Ishikawa (cell line): ENCODE measurements at regions not wholly inside any gene's neighbourhood (a gene's known extent, or its start where the extent isn't known, plus 50 kb on each side); places are given as distances from the start of the nearest gene placed in this dataset.

Experiments
- CEBPB ChIP-seq: IDR thresholded peaks from 2 replicates; pipeline ENCODE4 v1.6.1; 2012
- CREB1 ChIP-seq: IDR thresholded peaks from 2 replicates; pipeline ENCODE4 v1.6.1; 2012; ENCODE audit warnings: low read depth
- EGR1 ChIP-seq: IDR thresholded peaks from 2 replicates; pipeline ENCODE4 v1.6.1; 2012
- EP300 ChIP-seq: IDR thresholded peaks from 2 replicates; pipeline ENCODE4 v1.6.1; 2012; ENCODE audit warnings: borderline replicate concordance
- FOXM1 ChIP-seq: IDR thresholded peaks from 2 replicates; pipeline ENCODE4 v1.6.1; 2012; ENCODE audit warnings: low read depth, borderline replicate concordance
- NFIC ChIP-seq: IDR thresholded peaks from 2 replicates; pipeline ENCODE4 v1.6.1; 2012
- RAD21 ChIP-seq: IDR thresholded peaks from 2 replicates; pipeline ENCODE4 v1.6.1; 2012; ENCODE audit warnings: low read depth
- TAF1 ChIP-seq: IDR thresholded peaks from 2 replicates; pipeline ENCODE4 v1.6.1; 2012; ENCODE audit warnings: low read depth, mild to moderate bottlenecking
- TCF12 ChIP-seq: IDR thresholded peaks from 2 replicates; pipeline ENCODE4 v1.6.1; 2012; ENCODE audit warnings: low read depth
- TEAD4 ChIP-seq: IDR thresholded peaks from 2 replicates; pipeline ENCODE4 v1.6.1; 2012
- YY1 ChIP-seq: IDR thresholded peaks from 2 replicates; pipeline ENCODE4 v1.6.1; 2012; ENCODE audit warnings: low read depth
- ZBTB7A ChIP-seq: IDR thresholded peaks from 2 replicates; pipeline ENCODE4 v1.6.1; 2012; ENCODE audit warnings: low read depth
- TF ChIP-seq, protein P1 (sequence below): IDR thresholded peaks from 2 replicates; pipeline ENCODE4 v1.6.1; 2012
- TF ChIP-seq, protein P2 (sequence below): IDR thresholded peaks from 2 replicates; pipeline ENCODE4 v1.6.1; 2012; ENCODE audit warnings: low read depth, mild to moderate bottlenecking
- TF ChIP-seq, protein P3 (sequence below): IDR thresholded peaks from 2 replicates; pipeline ENCODE4 v1.6.1; 2012

DNA sequence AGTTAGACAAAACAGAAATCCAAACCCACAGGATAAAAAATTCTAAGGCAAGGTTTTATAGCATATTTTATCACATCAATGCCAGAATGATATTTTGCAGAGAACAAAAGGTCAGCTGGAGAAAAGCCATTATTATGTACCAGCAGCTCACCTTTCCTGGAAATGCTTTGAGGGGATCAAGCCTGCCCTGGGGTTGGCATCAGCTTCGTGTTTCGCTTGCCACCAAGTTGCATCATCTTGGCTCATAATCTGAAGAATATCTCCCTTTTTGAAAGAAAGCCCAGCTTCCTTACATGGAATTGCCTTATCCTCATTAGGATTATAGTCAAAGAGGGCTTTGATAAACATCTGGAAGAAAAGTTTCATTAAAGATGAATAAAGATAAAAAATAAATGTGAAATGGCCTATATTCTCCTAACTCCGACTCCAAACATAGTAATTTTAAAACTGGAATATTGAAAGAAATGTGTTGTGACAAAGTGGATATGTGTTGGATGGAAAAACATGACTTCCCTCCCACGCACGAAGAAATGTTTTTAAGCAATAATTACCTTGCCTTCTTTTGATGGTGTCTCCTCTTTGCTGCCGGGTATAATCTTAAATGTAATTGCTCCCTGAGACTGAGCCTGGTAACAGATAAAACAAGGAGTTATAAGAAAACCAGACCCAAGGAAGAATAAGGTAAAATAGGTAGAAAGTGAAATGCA is 121.3 kb upstream of the ODAD2 start:
- TF ChIP-seq TEAD4 (no peak), NFIC (0 out of 2 replicates have a peak, but pooled peaks have one; percentile 7), CEBPB (peak; percentile 80)

DNA sequence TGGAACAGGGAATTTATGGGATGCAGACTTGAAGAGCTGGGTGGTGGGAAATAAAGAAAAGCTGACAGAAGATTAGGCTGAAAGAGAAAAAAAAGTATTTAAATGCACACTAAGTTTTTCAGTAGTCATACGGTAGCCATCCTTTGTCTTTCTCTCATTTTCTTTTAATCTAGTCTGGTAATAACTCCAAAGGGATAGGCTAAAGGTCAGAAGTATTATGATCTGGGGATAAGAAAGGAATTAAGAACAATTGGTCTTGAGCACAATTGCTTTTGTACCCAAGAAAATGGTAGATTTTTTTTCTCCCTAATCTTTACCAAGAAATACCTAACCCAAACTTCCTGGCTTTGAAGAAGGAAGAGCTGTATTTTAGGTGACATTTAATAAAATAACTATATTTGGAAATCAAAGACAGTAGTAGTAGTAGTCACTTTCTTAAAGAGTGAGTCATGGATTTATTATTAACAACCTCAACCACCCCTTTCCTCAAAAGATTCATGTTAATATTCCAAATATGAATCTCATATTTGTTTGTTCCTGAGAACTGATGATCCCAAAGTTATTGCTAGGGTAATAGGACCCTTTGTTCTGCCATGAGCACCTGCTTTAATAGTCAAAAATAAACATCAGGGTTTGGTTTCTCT is 120.2 kb upstream of the ODAD2 start:
- TF ChIP-seq TEAD4, result no peak
- TF ChIP-seq EP300, result no peak
- no peak for TF ChIP-seq ZBTB7A
- no peak for TF ChIP-seq FOXM1
- TF ChIP-seq RAD21, result no peak
- TF ChIP-seq, protein P1, sequence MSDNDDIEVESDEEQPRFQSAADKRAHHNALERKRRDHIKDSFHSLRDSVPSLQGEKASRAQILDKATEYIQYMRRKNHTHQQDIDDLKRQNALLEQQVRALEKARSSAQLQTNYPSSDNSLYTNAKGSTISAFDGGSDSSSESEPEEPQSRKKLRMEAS, result no peak
- TF ChIP-seq EGR1, result no peak
- no peak for TF ChIP-seq YY1
- TF ChIP-seq NFIC, result no peak
- TF ChIP-seq TAF1, result no peak
- no peak for TF ChIP-seq TCF12
- TF ChIP-seq, protein P2, sequence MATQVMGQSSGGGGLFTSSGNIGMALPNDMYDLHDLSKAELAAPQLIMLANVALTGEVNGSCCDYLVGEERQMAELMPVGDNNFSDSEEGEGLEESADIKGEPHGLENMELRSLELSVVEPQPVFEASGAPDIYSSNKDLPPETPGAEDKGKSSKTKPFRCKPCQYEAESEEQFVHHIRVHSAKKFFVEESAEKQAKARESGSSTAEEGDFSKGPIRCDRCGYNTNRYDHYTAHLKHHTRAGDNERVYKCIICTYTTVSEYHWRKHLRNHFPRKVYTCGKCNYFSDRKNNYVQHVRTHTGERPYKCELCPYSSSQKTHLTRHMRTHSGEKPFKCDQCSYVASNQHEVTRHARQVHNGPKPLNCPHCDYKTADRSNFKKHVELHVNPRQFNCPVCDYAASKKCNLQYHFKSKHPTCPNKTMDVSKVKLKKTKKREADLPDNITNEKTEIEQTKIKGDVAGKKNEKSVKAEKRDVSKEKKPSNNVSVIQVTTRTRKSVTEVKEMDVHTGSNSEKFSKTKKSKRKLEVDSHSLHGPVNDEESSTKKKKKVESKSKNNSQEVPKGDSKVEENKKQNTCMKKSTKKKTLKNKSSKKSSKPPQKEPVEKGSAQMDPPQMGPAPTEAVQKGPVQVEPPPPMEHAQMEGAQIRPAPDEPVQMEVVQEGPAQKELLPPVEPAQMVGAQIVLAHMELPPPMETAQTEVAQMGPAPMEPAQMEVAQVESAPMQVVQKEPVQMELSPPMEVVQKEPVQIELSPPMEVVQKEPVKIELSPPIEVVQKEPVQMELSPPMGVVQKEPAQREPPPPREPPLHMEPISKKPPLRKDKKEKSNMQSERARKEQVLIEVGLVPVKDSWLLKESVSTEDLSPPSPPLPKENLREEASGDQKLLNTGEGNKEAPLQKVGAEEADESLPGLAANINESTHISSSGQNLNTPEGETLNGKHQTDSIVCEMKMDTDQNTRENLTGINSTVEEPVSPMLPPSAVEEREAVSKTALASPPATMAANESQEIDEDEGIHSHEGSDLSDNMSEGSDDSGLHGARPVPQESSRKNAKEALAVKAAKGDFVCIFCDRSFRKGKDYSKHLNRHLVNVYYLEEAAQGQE, result no peak
- no peak for TF ChIP-seq CEBPB
- no peak for TF ChIP-seq CREB1
- TF ChIP-seq, protein P3, sequence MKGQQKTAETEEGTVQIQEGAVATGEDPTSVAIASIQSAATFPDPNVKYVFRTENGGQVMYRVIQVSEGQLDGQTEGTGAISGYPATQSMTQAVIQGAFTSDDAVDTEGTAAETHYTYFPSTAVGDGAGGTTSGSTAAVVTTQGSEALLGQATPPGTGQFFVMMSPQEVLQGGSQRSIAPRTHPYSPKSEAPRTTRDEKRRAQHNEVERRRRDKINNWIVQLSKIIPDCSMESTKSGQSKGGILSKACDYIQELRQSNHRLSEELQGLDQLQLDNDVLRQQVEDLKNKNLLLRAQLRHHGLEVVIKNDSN, result no peak

DNA sequence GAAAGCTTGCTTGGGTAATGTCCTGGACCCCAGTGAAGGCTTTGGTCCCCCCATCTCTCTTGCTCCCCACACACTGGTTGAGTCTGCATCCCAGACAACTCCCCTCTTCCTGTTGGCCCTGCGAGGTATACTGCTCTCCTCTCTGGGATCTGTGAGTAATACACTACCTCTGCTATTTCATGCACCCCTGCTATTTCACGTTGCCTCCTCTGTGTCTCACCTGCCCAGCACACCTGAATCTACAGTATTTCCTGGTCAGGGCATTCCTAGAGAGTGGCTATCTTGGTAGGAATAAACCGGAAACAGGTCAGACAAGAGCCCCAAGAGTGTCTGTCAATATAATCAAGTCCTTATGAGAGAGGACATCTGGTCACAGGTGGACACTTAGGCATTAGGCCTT is 114.3 kb upstream of the ODAD2 start:
- TF ChIP-seq NFIC (no peak), TCF12 (no peak), FOXM1 (no peak), TAF1 (no peak), EP300 (no peak), CREB1 (no peak)
- TF ChIP-seq, protein P1, result no peak
- TF ChIP-seq, protein P2, result no peak

DNA sequence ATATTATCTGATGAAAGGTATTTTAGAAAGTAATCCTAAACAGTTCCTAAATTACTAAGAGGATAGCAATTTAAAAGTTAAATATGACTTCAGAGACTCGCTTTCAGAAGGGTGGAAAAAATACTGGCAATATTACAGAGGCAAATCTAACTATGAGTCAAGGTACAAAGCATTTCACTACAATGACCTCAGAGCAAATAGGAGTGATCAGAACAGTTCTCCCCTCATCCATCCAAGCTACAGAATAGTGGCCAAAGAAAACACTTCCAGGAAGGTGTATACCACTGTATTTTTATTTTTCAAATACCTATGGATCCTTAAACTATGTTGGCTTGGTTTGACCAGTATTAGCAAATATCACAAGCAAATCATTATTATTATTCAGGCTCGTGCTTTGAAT is 112.8 kb upstream of the ODAD2 start:
- TF ChIP-seq EGR1, result no peak
- no peak for TF ChIP-seq CREB1
- no peak for TF ChIP-seq ZBTB7A
- TF ChIP-seq CEBPB, result no peak
- TF ChIP-seq, protein P2, result no peak
- TF ChIP-seq, protein P3, result no peak
- no peak for TF ChIP-seq TAF1
- TF ChIP-seq TEAD4, result no peak
- TF ChIP-seq, protein P1, result no peak
- TF ChIP-seq RAD21, result no peak
- TF ChIP-seq NFIC, result no peak
- TF ChIP-seq FOXM1, result no peak
- no peak for TF ChIP-seq EP300
- TF ChIP-seq YY1, result no peak
- TF ChIP-seq TCF12, result no peak
